Mucosa of stomach (tissue), 1 donor: ENCODE measurements at regions not wholly inside any gene's neighbourhood (a gene's known extent, or its start where the extent isn't known, plus 50 kb on each side); places are given as distances from the start of the nearest gene placed in this dataset.

Source experiments
- H3K27me3 ChIP-seq: one replicate; pipeline ENCODE4 v1.7.0; 2013; ENCODE audit warnings: mild to moderate bottlenecking, low read length; ENCODE audit not compliant: control insufficient read depth, insufficient read depth
- H3K36me3 ChIP-seq: one replicate; pipeline ENCODE4 v1.7.0; 2013; ENCODE audit warnings: low read length; ENCODE audit not compliant: control insufficient read depth, insufficient read depth
- H3K4me1 ChIP-seq: one replicate; pipeline ENCODE4 v1.7.0; 2013; ENCODE audit warnings: mild to moderate bottlenecking, low read length; ENCODE audit not compliant: control insufficient read depth, insufficient read depth
- H3K4me3 ChIP-seq: one replicate; pipeline ENCODE4 v1.7.0; 2013; ENCODE audit warnings: low read length
- H3K9ac ChIP-seq: one replicate; pipeline ENCODE4 v1.7.0; 2013; ENCODE audit warnings: mild to moderate bottlenecking, low read length, moderate library complexity
- H3K9me3 ChIP-seq: one replicate; pipeline ENCODE4 v1.7.0; 2013; ENCODE audit warnings: mild to moderate bottlenecking, low read length, moderate library complexity; ENCODE audit not compliant: control insufficient read depth
- donor health status: Pancreatic carcinoma.

DNA sequence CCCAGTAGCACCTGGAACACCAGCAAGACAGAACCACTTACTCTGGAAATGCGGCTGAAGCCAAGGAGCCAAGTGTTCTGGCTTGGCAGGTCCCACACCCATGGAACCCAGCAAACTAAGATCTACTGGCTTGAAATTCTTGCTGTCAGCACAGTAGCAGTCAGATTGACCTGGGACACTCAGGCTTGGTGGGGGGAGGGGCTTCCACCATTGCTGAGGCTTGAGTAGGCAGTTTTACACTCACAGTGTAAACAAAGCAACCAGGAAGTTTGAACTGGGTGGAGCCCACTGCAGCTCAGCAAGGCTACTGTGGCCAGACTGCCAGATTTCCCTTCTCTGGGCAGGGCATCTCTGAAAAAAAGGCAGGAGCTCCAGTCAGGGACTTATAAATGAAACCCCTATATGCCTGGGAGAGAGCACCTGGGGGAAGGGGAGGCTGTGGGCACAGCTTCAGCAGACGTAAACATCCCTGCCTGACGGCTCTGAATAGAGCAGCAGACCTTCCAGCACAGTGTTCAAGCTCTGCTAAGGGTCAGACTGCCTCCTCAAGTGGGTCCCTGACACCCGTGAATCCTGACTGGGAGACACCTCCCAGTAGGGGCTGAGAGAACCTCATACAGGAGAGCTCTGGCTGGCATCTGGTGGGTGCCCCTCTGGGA, 121.2 kb downstream of the MTERF1 start:
- Histone ChIP-seq H3K36me3 (no peaks in the 10 kb centered on the region), H3K4me3 (no peak overlapping the region), H3K9ac (peak overlapping the region; percentile 43), H3K9me3 (no peaks in the 10 kb centered on the region), H3K4me1 (peaks cover 11% of the 10 kb centered on the region), H3K27me3 (no peaks in the 10 kb centered on the region)

DNA sequence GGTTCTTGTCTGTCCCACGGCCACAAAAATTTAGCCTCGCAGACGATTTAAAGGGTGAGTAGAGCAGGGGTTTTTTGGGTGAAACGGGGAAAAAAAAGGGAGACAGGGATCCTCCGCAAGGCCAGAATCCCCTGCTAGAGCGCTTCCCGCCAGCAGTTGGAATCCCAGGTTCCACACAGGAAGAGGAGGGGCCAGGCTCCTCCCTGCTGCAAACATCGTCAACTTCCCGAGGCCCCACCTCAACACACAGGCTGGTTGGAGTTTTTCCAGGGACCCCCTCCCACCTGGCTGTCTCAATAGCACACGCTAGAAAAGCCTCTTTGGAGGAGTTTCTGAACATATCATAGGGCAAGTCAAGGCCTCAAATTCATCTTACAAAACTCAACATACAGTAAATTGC, 112.7 kb downstream of the MTERF1 start:
- H3K27me3 ChIP-seq, result no peaks in the 10 kb centered on the region
- H3K36me3 ChIP-seq, result no peaks in the 10 kb centered on the region
- H3K4me1 ChIP-seq, result peaks cover 6% of the 10 kb centered on the region
- H3K9ac ChIP-seq, result no peak overlapping the region
- H3K9me3 ChIP-seq, result no peaks in the 10 kb centered on the region
- H3K4me3 ChIP-seq, result no peak overlapping the region

DNA sequence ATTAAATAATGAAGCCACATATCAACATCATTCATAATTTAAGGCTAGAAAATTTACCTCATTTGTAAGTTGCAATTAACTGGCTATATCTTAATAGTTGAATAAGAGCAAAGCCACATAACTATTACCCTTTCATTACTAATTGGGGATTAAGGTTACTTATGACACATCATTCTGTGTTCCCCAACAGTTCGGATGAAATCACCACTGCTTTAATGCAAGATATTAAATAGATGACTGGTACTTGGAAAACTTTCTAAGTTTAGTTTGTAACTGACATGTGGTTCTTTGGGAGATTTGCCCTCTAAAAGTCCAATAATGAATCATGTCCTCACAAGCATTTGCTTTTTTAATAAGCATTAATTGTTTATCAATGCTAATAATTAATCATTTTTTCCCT, 109.1 kb downstream of the MTERF1 start:
- Histone ChIP-seq H3K9ac (no peak overlapping the region), H3K36me3 (no peaks in the 10 kb centered on the region), H3K4me3 (no peak overlapping the region), H3K27me3 (no peaks in the 10 kb centered on the region), H3K4me1 (peaks cover 6% of the 10 kb centered on the region), H3K9me3 (no peaks in the 10 kb centered on the region)

DNA sequence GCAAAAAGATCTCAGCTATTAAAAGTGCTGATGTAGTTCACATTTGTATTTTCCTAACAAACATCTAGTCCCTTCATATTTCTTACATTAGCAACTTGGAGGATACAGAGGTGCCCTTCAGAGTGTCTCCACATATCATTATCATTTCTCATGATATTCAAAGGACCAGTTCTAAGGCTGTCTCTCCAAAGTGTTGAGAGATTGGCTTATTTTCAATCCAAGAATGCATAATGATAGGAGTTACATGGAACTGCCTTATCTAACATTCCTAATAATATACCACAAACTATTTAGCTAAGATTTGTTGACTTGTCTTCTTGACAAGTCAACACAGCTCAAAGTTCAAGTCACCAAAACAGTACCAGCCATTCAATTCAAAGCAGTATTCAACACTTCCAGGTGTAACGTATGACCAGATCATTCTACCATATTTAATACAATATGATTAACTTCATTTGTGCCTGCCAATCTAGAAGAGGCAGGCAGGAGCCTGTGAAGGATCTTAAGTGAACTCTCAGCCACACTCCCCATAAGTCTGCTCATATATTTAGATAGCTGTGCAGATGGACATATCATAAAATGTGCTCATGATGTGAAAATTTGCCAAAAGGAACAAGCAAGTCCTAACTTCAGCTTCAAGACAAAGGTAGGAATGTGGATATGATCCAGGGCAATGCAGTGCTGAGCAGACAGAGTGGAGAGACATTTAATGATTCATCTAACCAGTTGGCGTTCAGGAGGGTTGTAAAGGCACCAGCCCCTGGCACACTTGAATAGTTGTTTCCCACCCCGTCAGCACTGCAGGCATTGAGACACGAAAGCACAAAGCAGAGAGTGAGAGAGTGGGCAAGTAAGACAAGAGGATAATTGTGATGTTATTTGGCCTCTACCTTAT, 108.3 kb downstream of the MTERF1 start:
- no peak overlapping the region for H3K4me3 ChIP-seq
- no peaks in the 10 kb centered on the region for H3K9me3 ChIP-seq
- H3K27me3 ChIP-seq, result no peaks in the 10 kb centered on the region
- H3K36me3 ChIP-seq, result no peaks in the 10 kb centered on the region
- H3K4me1 ChIP-seq, result peaks cover 6% of the 10 kb centered on the region
- no peak overlapping the region for H3K9ac ChIP-seq

DNA sequence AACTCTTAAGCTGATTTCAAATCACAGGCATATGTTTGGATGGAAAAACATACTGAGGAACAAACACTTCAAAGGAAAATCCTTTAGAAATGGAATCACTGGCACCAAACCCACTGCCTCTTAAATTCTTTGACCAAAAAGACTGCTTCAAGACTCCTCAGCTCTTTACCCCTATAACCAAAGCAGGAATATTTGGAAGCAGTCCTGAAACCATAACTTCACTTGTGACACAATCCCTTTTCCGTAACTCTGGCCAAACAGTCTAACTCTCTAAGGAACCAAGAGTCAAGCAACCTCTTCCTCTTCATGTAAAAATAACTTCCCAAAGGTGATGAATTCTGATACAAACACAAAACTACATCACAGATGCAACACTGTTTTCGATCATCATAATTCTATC, 104.3 kb downstream of the MTERF1 start:
- no peak overlapping the region for H3K9ac ChIP-seq

DNA sequence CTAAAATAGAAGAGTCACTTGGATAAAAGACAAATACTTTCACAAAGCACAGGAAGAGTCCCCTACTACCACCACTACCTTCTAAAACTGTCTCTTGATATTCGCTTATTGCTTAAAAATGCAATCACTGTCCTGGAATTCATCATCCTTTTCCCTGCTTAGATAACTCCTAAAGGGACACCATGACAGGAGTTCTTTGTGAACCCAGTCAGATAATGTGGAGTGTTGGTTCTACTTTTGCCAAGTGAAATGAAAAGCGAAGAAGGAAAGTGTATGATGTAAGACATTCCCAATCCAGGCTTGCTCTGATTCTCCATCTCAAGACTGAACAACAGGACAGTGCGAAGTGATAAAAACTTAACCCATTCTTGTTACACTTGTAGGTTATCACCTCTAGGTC, 103.0 kb downstream of the MTERF1 start:
- Histone ChIP-seq H3K9me3 (no peaks in the 10 kb centered on the region), H3K9ac (no peak overlapping the region), H3K27me3 (no peaks in the 10 kb centered on the region), H3K4me3 (no peak overlapping the region), H3K36me3 (no peaks in the 10 kb centered on the region), H3K4me1 (peaks cover 1% of the 10 kb centered on the region)

More for the DNA sequence above, 104.3 kb downstream of the MTERF1 start:
- H3K27me3 ChIP-seq, result no peaks in the 10 kb centered on the region
- H3K9me3 ChIP-seq, result no peaks in the 10 kb centered on the region
- no peak overlapping the region for H3K4me3 ChIP-seq
- H3K4me1 ChIP-seq, result peaks cover 6% of the 10 kb centered on the region
- H3K36me3 ChIP-seq, result no peaks in the 10 kb centered on the region

DNA sequence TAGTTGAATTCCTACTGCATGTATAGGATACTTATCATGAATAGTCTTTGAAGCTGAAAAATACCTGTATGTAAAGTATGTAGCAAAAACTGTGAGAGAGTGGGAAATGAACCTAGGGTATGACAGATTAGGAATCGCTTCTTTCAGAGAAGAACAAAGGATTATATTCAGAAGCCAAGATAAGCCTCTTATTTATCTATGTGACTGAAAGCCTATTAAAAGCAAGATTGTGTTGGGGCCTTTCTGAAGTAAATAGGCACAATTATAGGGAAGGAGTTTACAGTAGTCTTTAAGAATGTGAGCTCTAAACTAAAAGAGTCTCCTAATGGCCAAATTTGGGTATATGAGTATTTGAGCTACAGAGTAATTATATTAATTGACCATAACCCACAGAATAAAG, 102.1 kb downstream of the MTERF1 start:
- H3K9me3 ChIP-seq, result no peaks in the 10 kb centered on the region
- no peak overlapping the region for H3K9ac ChIP-seq
- no peaks in the 10 kb centered on the region for H3K27me3 ChIP-seq
- no peaks in the 10 kb centered on the region for H3K4me1 ChIP-seq
- H3K4me3 ChIP-seq, result no peak overlapping the region
- H3K36me3 ChIP-seq, result no peaks in the 10 kb centered on the region

DNA sequence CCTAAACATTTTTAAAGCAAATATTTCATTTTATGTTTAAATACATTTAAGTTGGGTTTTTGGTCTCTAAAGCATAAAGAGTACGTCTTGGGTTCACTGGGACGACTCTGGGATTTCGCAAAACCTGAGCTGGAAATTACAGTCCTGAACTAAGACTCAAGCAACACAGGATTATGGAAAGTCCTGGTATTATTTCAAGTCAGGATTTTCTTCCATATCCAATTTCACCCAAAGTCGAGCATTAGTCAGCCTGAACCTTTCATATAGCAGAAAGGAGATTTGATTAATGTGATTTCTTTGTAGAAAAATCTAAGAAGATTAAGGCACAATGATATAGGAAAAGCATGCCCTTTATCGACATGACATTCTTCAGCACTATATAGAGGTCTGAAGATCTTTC, 100.0 kb downstream of the MTERF1 start:
- no peaks in the 10 kb centered on the region for H3K27me3 ChIP-seq
- no peaks in the 10 kb centered on the region for H3K36me3 ChIP-seq
- H3K4me1 ChIP-seq, result no peaks in the 10 kb centered on the region
- H3K4me3 ChIP-seq, result no peak overlapping the region
- no peaks in the 10 kb centered on the region for H3K9me3 ChIP-seq
- no peak overlapping the region for H3K9ac ChIP-seq

DNA sequence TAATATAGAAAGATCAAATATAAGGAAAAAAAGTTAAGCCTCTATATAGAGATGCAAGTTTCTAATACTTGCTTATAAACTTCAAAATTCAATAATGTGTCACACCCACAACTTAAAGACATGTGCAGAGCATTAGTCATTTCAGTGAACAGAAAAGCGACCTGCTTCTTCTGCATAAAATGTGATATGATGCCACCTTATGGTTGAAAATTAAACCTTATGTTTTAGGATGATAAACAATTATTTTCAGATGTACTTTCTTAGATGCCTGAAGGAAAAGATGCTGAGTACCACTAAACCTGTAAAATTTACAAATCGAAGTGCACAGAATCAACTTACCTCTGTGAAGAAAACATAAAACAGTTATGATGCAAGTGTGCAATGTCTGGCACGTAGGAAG, 96.0 kb downstream of the MTERF1 start:
- H3K27me3 ChIP-seq, result no peaks in the 10 kb centered on the region
- no peaks in the 10 kb centered on the region for H3K4me1 ChIP-seq
- no peak overlapping the region for H3K9ac ChIP-seq
- H3K36me3 ChIP-seq, result no peaks in the 10 kb centered on the region
- H3K9me3 ChIP-seq, result no peaks in the 10 kb centered on the region
- no peak overlapping the region for H3K4me3 ChIP-seq

DNA sequence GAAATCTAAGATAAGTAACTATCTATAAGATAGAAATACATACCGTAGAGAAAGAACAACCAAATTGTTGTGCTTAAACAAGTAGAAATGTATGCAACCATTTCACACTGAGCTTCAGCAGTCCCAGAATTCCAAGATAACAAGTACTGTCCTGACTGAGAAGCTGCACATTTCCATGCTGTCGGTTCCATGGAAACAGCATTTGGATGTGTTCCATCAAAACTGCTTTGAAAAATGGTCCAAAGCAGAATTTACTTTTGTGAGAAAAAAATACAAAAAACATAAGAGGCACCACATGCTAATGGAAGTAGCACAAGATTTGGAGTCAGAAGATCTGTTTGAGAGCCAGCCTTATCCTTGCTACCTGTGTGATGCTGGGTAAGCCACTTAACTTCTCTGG, 92.6 kb downstream of the MTERF1 start:
- H3K36me3 ChIP-seq, result no peaks in the 10 kb centered on the region
- H3K9ac ChIP-seq, result no peak overlapping the region
- no peaks in the 10 kb centered on the region for H3K27me3 ChIP-seq
- no peaks in the 10 kb centered on the region for H3K4me1 ChIP-seq
- H3K4me3 ChIP-seq, result no peak overlapping the region
- no peaks in the 10 kb centered on the region for H3K9me3 ChIP-seq

DNA sequence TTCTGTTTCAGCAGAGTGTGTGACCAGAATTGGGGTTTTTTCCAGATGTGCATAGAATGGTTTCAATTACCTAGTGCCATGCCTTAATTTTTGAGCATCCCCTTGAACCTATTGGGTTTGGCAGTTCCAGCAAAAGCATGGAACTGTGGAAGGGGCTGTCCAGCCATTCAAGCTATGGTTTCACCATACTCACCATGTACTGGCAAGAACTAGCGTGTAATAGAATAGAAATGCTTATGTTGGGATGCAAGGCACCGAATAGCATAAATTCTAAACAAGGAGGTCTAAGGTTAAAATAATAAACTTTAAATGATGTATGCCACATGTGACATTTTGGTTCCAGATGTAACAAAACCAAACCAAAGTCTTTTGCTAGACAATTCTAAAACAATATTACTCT, 91.4 kb downstream of the MTERF1 start:
- no peaks in the 10 kb centered on the region for H3K36me3 ChIP-seq
- no peaks in the 10 kb centered on the region for H3K27me3 ChIP-seq
- H3K9me3 ChIP-seq, result no peaks in the 10 kb centered on the region
- H3K4me1 ChIP-seq, result no peaks in the 10 kb centered on the region
- no peak overlapping the region for H3K9ac ChIP-seq
- H3K4me3 ChIP-seq, result no peak overlapping the region

DNA sequence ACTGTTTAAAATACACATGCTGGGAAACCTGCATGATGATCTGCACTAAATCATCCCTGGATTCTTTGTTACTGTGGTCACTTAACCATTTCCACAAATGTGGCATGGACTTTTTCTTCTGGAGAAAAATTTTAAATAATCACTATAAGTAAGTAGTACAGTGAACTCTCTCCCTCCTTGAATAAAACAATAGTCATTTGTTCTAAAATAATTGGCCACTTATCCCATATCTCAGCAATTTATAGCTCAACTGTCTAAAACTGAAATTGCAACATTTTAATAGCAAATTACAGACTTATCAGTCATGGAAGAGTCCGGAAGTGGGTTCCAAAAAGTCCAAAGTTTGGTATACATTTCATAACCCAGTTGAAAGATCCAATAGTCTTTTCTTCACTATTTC, 90.9 kb downstream of the MTERF1 start:
- no peaks in the 10 kb centered on the region for H3K9me3 ChIP-seq

More for the DNA sequence above, 90.9 kb downstream of the MTERF1 start:
- H3K27me3 ChIP-seq, result no peaks in the 10 kb centered on the region
- H3K9ac ChIP-seq, result no peak overlapping the region
- no peaks in the 10 kb centered on the region for H3K36me3 ChIP-seq
- no peaks in the 10 kb centered on the region for H3K4me1 ChIP-seq
- H3K4me3 ChIP-seq, result no peak overlapping the region
